ENCODE measurements at regions not wholly inside any gene's neighbourhood (a gene's known extent, or its start where the extent isn't known, plus 50 kb on each side); places are given as distances from the start of the nearest gene placed in this dataset.

- Mint-ChIP-seq H3K9me3 (ENCODE audit: insufficient read depth) (no peaks in the 10 kb centered on the region), H3K27ac (no peak overlapping the region), H3K4me1 (peaks cover 13% of the 10 kb centered on the region), H3K27me3 (no peaks in the 10 kb centered on the region), H3K4me3 (no peak overlapping the region)
- intact Hi-C loops (cut with micrococcal nuclease): no loop called here
- Histone ChIP-seq H3K79me2 (ENCODE audit: control insufficient read depth, insufficient read depth, low read length) (no peaks in the 10 kb centered on the region), H3K27me3 (replicated peaks in 1 of 4; ENCODE audit: control extremely low read depth in 1 of 4, control insufficient read depth in 3 of 4, insufficient read depth in 4 of 4, low read length in 3 of 4) (no peaks in the 10 kb centered on the region), H3K4me2 (replicated peaks; ENCODE audit: low read depth, low read length, poor library complexity, severe bottlenecking) (no peak overlapping the region), H3K9ac (ENCODE audit: low read length) (no peak overlapping the region), H4K20me1 (ENCODE audit: control insufficient read depth, insufficient read depth, low read length, poor library complexity, severe bottlenecking) (no peaks in the 10 kb centered on the region), H3K9me3 (ENCODE audit: control extremely low read depth in 1 of 3, control insufficient read depth in 2 of 3, insufficient read depth in 1 of 3, low read length in 2 of 3) (no peaks in the 10 kb centered on the region), H2AFZ (ENCODE audit: insufficient read depth, low read depth, low read length, poor library complexity, severe bottlenecking) (no peak overlapping the region), H3K4me1 (ENCODE audit: control insufficient read depth in 2 of 2, insufficient read depth in 2 of 2, low read length in 2 of 2) (peaks cover 0 to 4% of the 10 kb centered on the region in 2 donors), H3K36me3 (replicated peaks in 1 of 2; ENCODE audit: control extremely low read depth in 1 of 2, control insufficient read depth in 1 of 2, extremely low read depth in 1 of 2, insufficient read depth in 2 of 2, low read length in 1 of 2) (no peaks in the 10 kb centered on the region), H3K4me3 (ENCODE audit: control extremely low read depth in 1 of 5, extremely low read depth in 1 of 5, insufficient read depth in 1 of 5, low read depth in 2 of 5, low read length in 4 of 5) (no peak overlapping the region), H3K27ac (ENCODE audit: low read length in 2 of 2) (no peak overlapping the region)
- ChIA-PET POLR2A (no interaction called here), CTCF (no interaction called here)
- no peak for ATAC-seq (ENCODE audit: low read depth)
- DNase-seq: no peak
- 100% methylated on average over 3 of the region's 4 CpGs for WGBS (ENCODE audit: insufficient coverage)
- TF ChIP-seq CTCF (IDR thresholded peaks at IDR 0.05) (no peak), EZH2 (IDR thresholded peaks at IDR 0.05; ENCODE audit: borderline replicate concordance, insufficient read depth, low read depth, low read length, poor library complexity, severe bottlenecking) (no peak)
Measured at GRCh38 chr5:68151812-68152211, 63.7 kb upstream of the PIK3R1 start.

DNA sequence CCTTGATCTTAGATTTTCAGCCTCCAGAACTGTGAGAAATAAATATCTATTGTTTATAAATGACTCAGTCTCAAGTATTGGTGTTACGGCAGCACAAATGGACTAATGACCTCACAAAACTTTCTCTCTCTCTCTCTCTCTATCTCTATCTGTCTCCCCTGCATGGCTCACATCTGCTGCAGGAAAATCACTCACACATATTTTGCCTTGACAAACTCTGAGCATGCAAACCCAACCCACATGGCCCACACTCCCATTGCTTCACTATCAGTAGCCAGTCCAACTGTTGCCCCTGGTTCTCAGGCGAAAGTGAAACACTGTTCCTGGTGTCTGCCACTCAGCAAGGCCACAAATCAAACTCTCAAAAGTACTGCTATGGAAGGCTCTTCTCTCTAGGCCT lies 66.4 kb upstream of the PIK3R1 start:
- H4K20me1 ChIP-seq (ENCODE audit: control insufficient read depth, insufficient read depth, low read length, poor library complexity, severe bottlenecking): no peaks in the 10 kb centered on the region
- intact Hi-C loops (cut with micrococcal nuclease): no loop called here
- H3K9me3 ChIP-seq (ENCODE audit: control extremely low read depth in 1 of 3, control insufficient read depth in 2 of 3, insufficient read depth in 1 of 3, low read length in 2 of 3): peaks cover 0 to 1% (median 0%) of the 10 kb centered on the region in 3 donors
- no peaks in the 10 kb centered on the region for H3K79me2 ChIP-seq (ENCODE audit: control insufficient read depth, insufficient read depth, low read length)
- Mint-ChIP-seq H3K9me3 (ENCODE audit: insufficient read depth) (no peaks in the 10 kb centered on the region), H3K4me3 (peak overlapping the region; percentile 32), H3K4me1 (peaks cover 15% of the 10 kb centered on the region), H3K27me3 (no peaks in the 10 kb centered on the region), H3K27ac (no peak overlapping the region)
- ChIA-PET CTCF (no interaction called here), POLR2A (no interaction called here)
- no peak overlapping the region for H3K27ac ChIP-seq (ENCODE audit: low read length in 2 of 2)
- ATAC-seq (ENCODE audit: low read depth): no peak
- no peaks in the 10 kb centered on the region for H3K36me3 ChIP-seq (replicated peaks in 1 of 2; ENCODE audit: control extremely low read depth in 1 of 2, control insufficient read depth in 1 of 2, extremely low read depth in 1 of 2, insufficient read depth in 2 of 2, low read length in 1 of 2)
- H3K9ac ChIP-seq (ENCODE audit: low read length): no peak overlapping the region
- TF ChIP-seq EZH2 (IDR thresholded peaks at IDR 0.05; ENCODE audit: borderline replicate concordance, insufficient read depth, low read depth, low read length, poor library complexity, severe bottlenecking): no peak
- TF ChIP-seq CTCF (IDR thresholded peaks at IDR 0.05): no peak
- H3K4me2 ChIP-seq (replicated peaks; ENCODE audit: low read depth, low read length, poor library complexity, severe bottlenecking): no peak overlapping the region
- 82% methylated on average over 1 of the region's 2 CpGs for WGBS (ENCODE audit: insufficient coverage)
- no peak overlapping the region for H3K4me3 ChIP-seq (ENCODE audit: control extremely low read depth in 1 of 5, extremely low read depth in 1 of 5, insufficient read depth in 1 of 5, low read depth in 2 of 5, low read length in 4 of 5)
- no peak overlapping the region for H2AFZ ChIP-seq (ENCODE audit: insufficient read depth, low read depth, low read length, poor library complexity, severe bottlenecking)
- DNase-seq: no peak
- H3K4me1 ChIP-seq (ENCODE audit: control insufficient read depth in 2 of 2, insufficient read depth in 2 of 2, low read length in 2 of 2): peaks cover 0 to 4% of the 10 kb centered on the region in 2 donors
- no peaks in the 10 kb centered on the region for H3K27me3 ChIP-seq (replicated peaks in 1 of 4; ENCODE audit: control extremely low read depth in 1 of 4, control insufficient read depth in 3 of 4, insufficient read depth in 4 of 4, low read length in 3 of 4)

Measured in B cell (primary cell).